Activated naive CD4-positive, alpha-beta T cell treated with anti-CD3 and anti-CD28 coated beads, Interleukin-2, amount 50 U/mL, for 24 hours (primary cell): ENCODE measurements at regions not wholly inside any gene's neighbourhood (a gene's known extent, or its start where the extent isn't known, plus 50 kb on each side); places are given as distances from the start of the nearest gene placed in this dataset.

Source experiments
- H3K27ac Mint-ChIP-seq: one replicate; pipeline ENCODE4 v1.8.0; 2021; ENCODE audit warnings: mild to moderate bottlenecking, mixed read lengths
- H3K27me3 Mint-ChIP-seq: one replicate; pipeline ENCODE4 v1.8.0; 2021; ENCODE audit warnings: mixed read lengths
- H3K36me3 Mint-ChIP-seq: one replicate; pipeline ENCODE4 v1.8.0; 2021; ENCODE audit warnings: mixed read lengths
- H3K4me1 Mint-ChIP-seq: one replicate; pipeline ENCODE4 v1.8.0; 2021; ENCODE audit warnings: mixed read lengths
- H3K4me3 Mint-ChIP-seq: one replicate; pipeline ENCODE4 v1.8.0; 2021; ENCODE audit warnings: mild to moderate bottlenecking, mixed read lengths
- H3K9me3 Mint-ChIP-seq: one replicate; pipeline ENCODE4 v1.8.0; 2021; ENCODE audit warnings: mixed read lengths

DNA sequence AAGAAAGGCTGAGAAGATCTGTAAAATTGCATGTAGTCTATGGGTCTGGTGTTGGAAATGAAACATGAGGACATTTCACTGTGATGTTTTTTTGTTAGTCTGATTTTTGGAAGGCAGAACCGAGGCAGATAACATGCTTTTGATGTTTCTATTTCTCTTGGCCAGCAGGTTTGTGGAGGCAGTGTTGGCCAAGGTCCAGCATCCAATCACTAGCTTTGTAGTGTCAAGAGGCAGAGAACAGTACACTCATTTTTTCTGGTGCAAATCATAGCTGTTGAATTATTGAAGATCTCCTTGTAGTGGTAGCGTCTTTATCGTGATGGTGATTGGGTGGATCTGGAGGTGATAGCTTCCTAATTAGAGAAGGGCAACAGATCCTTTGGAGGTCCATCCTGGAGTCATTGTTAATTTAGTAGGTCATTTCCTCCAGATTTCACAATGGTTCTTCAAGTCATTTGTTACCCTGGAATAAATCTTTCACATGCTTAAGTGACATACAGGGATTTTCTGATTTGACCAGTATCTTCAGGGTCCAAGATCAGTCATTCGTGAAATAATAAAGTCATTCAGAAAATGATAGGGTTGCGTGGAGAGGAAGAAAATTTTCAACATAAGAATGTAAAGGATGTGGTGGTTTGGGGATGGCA, 252.4 kb upstream of the CPNE8 start:
- H3K27ac Mint-ChIP-seq = no peak overlapping the region
- H3K4me3 Mint-ChIP-seq = no peak overlapping the region
- no peaks in the 10 kb centered on the region for H3K4me1 Mint-ChIP-seq
- peaks cover 25% of the 10 kb centered on the region for H3K9me3 Mint-ChIP-seq
- peaks cover 2% of the 10 kb centered on the region for H3K27me3 Mint-ChIP-seq
- no peaks in the 10 kb centered on the region for H3K36me3 Mint-ChIP-seq

DNA sequence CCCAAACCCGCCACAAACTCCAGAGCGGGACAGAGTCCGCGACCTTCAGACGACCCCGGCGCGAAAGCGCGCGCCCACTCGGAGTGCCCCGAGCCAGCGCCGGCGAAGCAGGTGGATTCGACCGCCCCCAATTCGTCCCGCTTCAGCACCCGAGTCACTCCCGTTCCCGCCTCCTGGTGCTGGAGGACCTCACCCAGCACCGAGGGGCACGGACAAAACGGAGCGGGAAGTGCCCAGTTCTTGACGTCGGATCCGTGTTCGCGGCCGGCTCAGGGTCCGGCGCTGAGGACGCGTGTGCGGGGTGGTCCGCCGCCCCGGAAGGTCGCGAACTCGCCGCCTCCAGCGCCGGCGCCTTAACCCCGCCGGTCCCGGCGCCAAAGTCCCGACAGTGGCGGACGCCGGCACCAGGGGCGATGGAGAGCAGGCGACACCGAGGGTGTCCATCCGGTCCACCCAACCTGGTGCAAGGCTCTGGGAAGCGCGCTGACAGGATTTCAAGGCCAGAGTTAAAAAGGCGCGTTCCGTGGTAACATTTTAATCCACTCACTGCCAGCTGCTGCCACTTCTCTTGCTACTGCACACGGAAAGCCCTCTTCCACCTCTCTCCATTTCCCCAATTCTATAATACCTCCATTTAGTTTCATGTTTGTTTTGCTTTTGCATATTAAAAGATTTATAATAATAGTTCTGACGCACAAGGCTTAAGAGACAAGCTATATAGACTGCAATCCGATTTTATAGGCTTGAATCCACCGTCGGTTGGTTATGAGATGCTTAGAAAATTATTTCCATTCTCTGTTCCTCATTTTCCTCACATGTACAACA, 240.0 kb upstream of the CPNE8 start:
- H3K4me1 Mint-ChIP-seq = peaks cover 3% of the 10 kb centered on the region
- no peak overlapping the region for H3K4me3 Mint-ChIP-seq

DNA sequence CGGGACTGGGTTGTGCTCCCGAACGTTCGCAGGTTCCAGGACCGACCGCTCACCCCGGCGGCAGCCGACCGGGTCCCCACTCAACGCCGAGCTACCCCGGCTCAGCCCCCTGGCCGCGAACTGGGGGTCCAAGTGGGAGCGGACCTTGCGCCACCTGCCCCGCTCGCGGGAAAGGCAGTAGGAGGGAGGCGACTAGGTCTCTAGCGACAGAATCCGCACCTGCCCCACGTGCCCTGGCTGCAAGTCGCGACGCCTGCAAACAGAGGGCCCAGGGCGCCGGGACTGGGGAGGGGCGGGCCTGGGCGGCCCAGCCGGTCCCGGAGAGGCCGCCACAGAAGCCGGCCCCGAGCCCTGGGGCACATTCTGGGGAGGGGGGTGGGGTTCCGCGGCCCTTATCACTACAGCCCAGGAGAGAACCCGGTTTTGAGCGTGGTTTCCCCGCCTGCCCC, 239.2 kb upstream of the CPNE8 start:
- peaks cover 4% of the 10 kb centered on the region for H3K36me3 Mint-ChIP-seq
- H3K4me3 Mint-ChIP-seq = no peak overlapping the region
- peaks cover 21% of the 10 kb centered on the region for H3K9me3 Mint-ChIP-seq
- peaks cover 26% of the 10 kb centered on the region for H3K27me3 Mint-ChIP-seq
- H3K27ac Mint-ChIP-seq = no peak overlapping the region
- H3K4me1 Mint-ChIP-seq = peaks cover 3% of the 10 kb centered on the region

More for the DNA sequence above, 240.0 kb upstream of the CPNE8 start:
- Mint-ChIP-seq H3K36me3 (peaks cover 4% of the 10 kb centered on the region), H3K27me3 (peaks cover 26% of the 10 kb centered on the region), H3K27ac (no peak overlapping the region), H3K9me3 (peaks cover 29% of the 10 kb centered on the region)

DNA sequence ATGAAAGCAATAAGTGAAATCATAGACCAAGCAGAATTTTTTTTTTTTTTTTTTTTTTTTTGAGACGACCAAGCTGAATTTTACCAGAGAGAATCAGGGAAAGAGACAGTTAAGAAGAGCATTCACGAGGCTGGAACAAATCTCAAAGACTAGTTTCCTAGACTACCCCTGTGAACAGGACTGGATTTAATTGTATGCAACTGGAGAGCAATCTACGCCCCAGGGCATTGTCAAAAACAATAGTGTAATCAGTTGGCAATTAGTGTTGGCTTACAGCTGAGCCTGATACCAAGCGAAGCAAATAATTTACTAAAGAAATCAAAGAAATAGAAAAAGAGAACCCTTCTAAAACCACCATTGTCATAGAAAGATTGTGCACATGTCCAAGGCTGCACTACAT, 232.9 kb upstream of the CPNE8 start:
- H3K36me3 Mint-ChIP-seq = no peaks in the 10 kb centered on the region
- no peaks in the 10 kb centered on the region for H3K4me1 Mint-ChIP-seq
- H3K27me3 Mint-ChIP-seq = peaks cover 10% of the 10 kb centered on the region
- no peak overlapping the region for H3K4me3 Mint-ChIP-seq
- H3K9me3 Mint-ChIP-seq = no peaks in the 10 kb centered on the region
- H3K27ac Mint-ChIP-seq = no peak overlapping the region

DNA sequence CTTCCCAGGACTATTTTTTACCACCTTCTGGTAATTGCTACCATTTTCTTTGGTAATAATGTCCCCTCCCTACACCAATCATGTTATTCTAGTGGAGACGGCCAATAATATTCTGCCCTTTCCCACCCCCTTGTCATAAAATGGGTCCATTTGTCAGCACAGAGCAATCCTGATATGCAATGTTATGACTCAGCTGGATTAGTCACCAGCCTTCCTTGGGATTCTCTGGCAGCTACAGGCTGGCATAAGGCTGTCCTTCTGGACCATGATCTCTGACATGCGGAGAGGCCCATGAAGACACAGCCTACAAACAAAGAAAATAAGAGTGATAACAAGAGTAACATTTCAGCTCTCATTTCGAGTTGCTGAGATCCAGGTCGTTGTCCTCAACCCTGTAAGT, 222.0 kb upstream of the CPNE8 start:
- Mint-ChIP-seq H3K36me3 (no peaks in the 10 kb centered on the region), H3K27me3 (peaks cover 2% of the 10 kb centered on the region), H3K4me1 (no peaks in the 10 kb centered on the region), H3K27ac (no peak overlapping the region), H3K4me3 (no peak overlapping the region), H3K9me3 (no peaks in the 10 kb centered on the region)

DNA sequence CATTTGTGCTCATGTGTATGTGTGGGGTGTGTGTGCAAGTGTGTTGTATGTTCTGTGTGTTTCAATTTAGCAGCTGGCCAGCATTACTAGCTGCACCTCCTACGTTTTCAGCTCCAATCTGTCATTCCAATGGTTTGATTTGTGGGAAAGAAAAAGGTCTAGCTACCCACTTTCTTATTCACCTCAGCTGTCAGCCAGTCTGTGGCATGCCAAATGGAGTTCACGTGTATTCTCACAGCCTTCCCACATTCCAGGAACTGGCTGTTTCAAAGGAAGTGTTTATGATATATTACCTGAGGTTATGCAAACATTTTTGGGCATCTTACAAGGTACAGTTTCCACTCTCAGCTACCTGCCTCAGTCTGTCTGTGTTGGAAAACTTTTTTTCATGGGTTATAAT, 220.2 kb upstream of the CPNE8 start:
- Mint-ChIP-seq H3K9me3 (no peaks in the 10 kb centered on the region), H3K27me3 (peaks cover 2% of the 10 kb centered on the region), H3K27ac (no peak overlapping the region), H3K4me1 (no peaks in the 10 kb centered on the region), H3K36me3 (no peaks in the 10 kb centered on the region), H3K4me3 (no peak overlapping the region)

DNA sequence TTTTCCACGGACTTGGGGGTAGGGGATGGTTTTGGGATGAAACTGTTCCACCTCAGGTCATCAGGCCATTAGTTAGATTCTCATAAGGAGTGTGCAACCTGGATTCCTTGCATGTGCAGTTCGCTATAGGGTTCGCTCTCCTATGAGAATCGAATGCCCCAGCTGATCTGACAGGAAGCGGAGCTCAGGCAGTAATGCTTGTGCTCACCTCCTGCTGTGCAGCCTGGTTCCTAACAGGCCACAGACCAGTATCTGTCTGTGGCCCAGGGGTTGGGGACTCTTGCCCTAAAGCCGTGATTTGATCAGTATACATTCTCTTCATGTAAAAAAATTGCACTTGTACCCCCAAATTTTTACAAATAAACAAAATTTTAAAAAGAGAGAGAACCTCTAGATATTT, 219.4 kb upstream of the CPNE8 start:
- Mint-ChIP-seq H3K36me3 (no peaks in the 10 kb centered on the region), H3K4me3 (no peak overlapping the region), H3K27ac (no peak overlapping the region), H3K4me1 (no peaks in the 10 kb centered on the region), H3K9me3 (no peaks in the 10 kb centered on the region), H3K27me3 (peaks cover 2% of the 10 kb centered on the region)

DNA sequence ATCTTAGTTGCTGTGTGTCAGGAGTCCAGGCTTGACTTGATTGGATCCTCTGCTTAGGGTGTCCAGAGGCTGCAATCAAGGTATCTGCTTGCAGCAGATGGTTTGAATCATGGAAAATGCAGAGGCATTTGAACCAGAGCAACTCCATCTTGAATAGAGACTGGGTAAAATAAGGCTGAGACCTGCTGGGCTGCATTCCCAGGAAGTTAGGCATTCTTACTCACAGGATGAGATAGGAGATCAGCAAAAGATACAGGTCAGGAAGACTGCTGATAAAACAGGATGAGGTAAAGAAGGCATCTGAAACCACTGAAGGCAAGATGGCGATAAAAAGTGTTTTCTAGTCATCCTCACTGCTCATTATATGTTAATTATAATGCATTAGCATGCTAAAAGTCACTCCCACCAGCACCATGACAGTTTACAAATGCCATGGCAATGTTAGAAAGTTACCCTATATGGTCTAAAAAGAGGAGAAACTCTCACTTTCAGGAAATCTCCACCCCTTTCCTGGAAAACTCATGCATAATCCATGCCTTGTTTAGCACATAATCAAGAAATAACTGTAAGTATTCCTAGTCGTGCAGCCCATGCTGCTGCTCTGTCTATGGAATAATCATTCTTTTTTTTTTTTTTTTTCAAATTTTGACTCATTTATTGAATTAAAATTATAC, 218.3 kb upstream of the CPNE8 start:
- H3K4me1 Mint-ChIP-seq = no peaks in the 10 kb centered on the region
- no peak overlapping the region for H3K4me3 Mint-ChIP-seq
- H3K27ac Mint-ChIP-seq = no peak overlapping the region
- peaks cover 2% of the 10 kb centered on the region for H3K27me3 Mint-ChIP-seq
- H3K36me3 Mint-ChIP-seq = no peaks in the 10 kb centered on the region
- H3K9me3 Mint-ChIP-seq = no peaks in the 10 kb centered on the region

DNA sequence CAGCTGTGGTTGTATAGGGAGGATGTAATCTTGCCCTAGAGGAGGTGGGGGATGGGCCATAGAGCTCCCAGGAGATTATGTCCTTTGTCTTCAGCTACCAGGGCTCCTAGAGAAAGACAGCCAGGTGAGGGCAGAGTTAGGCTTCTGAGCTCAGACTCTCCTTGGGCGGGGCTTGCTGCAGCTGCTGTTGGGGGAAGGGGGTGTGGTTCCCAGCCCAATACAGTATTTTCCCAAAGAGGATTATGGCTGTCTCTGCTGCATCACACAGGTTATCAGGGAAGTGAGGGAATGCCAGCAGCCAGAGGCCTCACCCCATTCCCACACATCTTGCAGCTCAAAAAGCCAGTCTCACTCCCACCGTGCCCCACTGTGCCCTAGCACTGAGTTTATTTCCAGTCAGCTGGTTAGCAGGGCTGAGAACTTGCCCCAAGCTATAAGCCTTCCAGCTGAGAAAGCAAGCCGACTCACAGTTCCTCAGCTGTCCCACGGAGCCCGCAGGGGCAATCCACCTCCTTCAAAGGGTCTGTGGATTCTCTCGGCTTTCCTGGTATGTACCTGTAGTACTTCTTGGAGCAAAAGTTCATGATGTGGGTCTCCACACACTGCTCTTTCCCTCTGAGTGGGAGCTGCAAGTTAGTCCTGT, 217.3 kb upstream of the CPNE8 start:
- Mint-ChIP-seq H3K9me3 (no peaks in the 10 kb centered on the region), H3K27ac (no peak overlapping the region), H3K4me1 (no peaks in the 10 kb centered on the region), H3K36me3 (no peaks in the 10 kb centered on the region), H3K27me3 (peaks cover 2% of the 10 kb centered on the region), H3K4me3 (no peak overlapping the region)

DNA sequence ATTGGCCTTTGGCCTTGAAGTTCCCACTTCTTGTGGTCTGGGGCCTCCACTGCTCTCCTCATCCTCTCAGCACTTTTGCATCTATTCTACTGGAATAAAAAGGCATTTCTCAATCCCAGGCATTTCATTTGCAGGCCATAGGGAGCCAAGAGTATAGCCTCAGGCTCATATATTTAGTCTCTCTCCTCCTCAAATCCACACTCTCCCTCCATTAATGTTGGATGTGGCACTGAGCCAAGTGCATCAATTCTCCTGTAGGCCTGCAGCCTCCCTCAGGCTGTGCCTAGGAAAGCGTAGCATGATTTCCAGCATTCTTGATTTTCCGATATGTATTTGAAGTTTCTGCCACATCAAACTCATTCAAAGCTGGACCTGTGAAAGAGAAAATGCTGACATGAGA, 211.5 kb upstream of the CPNE8 start:
- Mint-ChIP-seq H3K9me3 (no peaks in the 10 kb centered on the region), H3K4me1 (no peaks in the 10 kb centered on the region), H3K4me3 (no peak overlapping the region), H3K36me3 (no peaks in the 10 kb centered on the region), H3K27me3 (no peaks in the 10 kb centered on the region), H3K27ac (no peak overlapping the region)

DNA sequence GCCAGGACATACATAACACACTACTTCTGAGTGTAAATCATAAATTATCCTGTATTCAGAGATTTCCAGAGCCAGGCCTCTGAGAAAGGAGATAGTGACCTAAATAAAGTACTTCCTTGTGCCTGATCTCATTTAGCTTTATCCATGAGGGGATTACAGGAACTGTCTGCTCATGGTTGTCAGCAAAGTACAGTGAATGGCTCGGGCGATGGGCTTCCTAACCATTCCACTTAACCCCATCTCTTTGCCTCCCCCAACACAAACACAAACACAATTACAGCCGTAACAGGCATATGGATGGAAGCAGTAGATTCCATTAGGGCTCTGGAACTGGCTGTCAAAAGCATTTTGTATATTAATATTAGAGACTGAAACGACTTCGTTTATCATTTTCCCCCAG, 206.7 kb upstream of the CPNE8 start:
- H3K9me3 Mint-ChIP-seq = no peaks in the 10 kb centered on the region
- H3K27ac Mint-ChIP-seq = no peak overlapping the region
- no peaks in the 10 kb centered on the region for H3K36me3 Mint-ChIP-seq
- H3K4me3 Mint-ChIP-seq = no peak overlapping the region
- H3K27me3 Mint-ChIP-seq = no peaks in the 10 kb centered on the region
- no peaks in the 10 kb centered on the region for H3K4me1 Mint-ChIP-seq

DNA sequence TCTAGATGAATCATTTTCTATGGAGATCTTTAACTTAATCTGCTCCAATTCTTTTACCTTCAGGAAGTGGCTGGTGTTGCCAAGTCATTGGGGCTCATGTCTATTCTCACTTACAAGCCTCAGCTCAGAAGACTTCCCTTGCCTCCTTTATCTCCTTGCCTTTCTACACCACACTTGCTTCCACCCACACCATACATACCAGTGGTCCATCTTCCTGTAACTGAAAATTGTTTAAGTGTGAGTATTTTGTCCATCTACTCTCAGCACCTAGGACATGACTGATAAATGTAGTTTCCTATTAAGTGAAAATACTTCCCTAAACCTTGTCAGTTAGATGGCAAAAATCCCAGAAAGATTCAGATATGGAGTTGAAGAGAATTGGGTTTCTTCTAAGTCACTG, 199.7 kb upstream of the CPNE8 start:
- no peaks in the 10 kb centered on the region for H3K27me3 Mint-ChIP-seq
- H3K27ac Mint-ChIP-seq = no peak overlapping the region
- H3K9me3 Mint-ChIP-seq = no peaks in the 10 kb centered on the region
- no peak overlapping the region for H3K4me3 Mint-ChIP-seq
- no peaks in the 10 kb centered on the region for H3K4me1 Mint-ChIP-seq
- H3K36me3 Mint-ChIP-seq = no peaks in the 10 kb centered on the region

DNA sequence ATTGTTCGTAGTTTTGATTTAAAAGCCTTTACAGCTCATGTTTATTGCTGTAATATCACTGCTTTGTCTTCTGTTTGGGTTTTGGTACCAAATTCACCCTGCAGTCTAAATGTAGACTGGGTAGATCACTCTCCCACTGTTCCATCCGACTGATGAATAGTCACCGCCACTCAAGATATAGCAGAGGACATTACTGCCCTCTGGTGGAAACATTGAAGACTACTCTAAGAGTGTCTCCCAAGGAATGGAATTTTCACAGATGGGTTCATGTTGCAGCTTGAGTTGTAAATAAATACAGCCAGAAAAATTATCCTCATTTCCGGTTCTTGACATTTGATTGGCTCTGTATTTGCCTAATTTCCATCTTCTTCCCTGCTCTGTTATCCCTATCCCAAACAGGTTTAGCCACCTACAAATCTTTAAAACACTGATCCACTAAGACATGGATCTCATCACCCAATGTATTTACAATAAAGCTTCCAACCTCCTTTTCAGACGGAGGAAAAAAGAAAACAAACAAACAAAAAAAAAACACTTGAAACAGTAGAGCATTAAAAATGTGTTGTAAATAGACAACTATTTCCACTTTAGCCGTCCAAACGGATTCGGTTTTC, 198.3 kb upstream of the CPNE8 start:
- Mint-ChIP-seq H3K9me3 (no peaks in the 10 kb centered on the region), H3K27me3 (no peaks in the 10 kb centered on the region), H3K4me1 (no peaks in the 10 kb centered on the region), H3K4me3 (no peak overlapping the region), H3K36me3 (no peaks in the 10 kb centered on the region), H3K27ac (no peak overlapping the region)

DNA sequence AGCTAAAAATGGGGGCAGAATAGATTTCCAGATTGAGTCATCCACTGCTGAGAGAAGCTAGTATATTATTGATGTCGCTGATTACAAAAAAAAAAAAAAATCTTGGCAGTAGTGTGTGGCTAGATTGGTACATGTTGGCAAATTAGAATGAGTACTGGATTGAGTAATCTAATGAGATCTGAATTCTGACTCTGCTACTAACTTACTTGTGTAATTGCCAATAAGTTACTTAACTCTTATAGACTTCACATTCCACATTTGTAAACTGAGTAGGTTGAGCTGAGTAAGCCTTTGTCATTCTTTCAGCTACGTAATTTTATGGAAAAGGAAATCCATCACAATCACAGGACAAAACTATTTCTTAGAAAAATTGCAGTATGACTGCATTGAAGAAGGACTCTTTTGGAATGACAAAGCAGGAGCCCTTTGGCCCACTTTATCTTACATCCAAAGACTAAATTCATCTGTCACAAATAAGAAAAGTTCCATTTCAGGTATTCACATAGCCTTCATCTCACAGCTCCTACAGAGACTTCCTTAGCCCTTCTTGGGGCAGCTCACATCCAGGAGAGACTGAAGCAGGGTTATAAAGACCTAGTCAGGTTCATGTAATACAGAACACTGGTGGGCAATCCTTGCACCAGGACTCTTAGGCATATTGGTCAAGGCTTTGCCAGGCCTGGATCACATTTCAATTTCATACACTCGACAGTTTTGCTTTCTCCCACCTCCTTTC, 197.3 kb upstream of the CPNE8 start:
- Mint-ChIP-seq H3K36me3 (no peaks in the 10 kb centered on the region), H3K4me3 (no peak overlapping the region), H3K4me1 (no peaks in the 10 kb centered on the region), H3K9me3 (no peaks in the 10 kb centered on the region), H3K27ac (no peak overlapping the region), H3K27me3 (no peaks in the 10 kb centered on the region)
